Activated CD8-positive, alpha-beta memory T cell treated with anti-CD3 and anti-CD28 coated beads for 36 hours (primary cell): ENCODE measurements at regions not wholly inside any gene's neighbourhood (a gene's known extent, or its start where the extent isn't known, plus 50 kb on each side); places are given as distances from the start of the nearest gene placed in this dataset.
"Not testable (repeated sequence)": the region's sequence is repeated elsewhere in the genome, so short reads cannot be mapped to it uniquely, and the experiment has no call there.

Experiments used
- CTCF ChIA-PET: fragments of 350-600 bp; sonication (Branson Sonifier 250); formaldehyde crosslinking; loops from one replicate; lab custom pipeline; 2021; ENCODE audit warnings: antibody characterized with exemption; lab: Charles Lee
- POLR2A ChIA-PET: fragments of 350-600 bp; sonication (Branson Sonifier 250); formaldehyde crosslinking; loops from one replicate; lab custom pipeline; 2021; ENCODE audit warnings: antibody characterized with exemption; lab: Charles Lee

GRCh38 chr16:29113446-29113845, 128.6 kb downstream of the LAT start:
- POLR2A ChIA-PET, result interaction anchor here (0.6 kb wide), 1 partner anchor 19 kb away, joined by 4 read pairs; no protein-coding TSS in a partner anchor
- CTCF ChIA-PET, result not testable (repeated sequence)

DNA sequence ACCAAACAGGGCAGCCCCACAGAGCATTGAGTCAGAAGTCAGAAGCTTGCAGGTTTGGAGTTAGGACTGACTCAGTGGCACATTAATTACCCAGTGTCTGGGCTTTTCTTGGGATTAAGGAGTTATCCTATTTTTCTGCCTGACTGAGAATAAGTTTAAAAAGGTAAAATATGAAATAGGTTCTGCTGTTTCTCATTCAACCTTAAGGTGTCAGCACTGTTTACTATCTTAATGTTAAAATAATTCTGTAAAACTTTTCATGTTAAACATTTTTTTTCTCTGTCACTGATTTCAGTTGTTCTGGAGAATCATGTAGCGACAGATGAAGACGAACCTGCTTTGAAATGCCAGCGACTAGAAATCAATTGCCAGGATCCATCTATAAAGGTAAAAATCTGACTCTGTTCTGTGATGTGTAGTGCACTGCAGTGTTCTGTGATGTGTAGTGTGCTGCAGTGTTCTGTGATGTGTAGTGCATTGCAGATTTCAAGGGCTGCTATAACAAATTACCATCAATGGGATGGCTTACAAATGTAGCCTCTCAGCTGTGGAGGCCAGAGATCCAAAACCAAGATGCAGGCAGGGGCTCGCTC, 128.0 kb downstream of the LAT start:
- POLR2A ChIA-PET, result interaction anchor here (0.6 kb wide), 1 partner anchor 19 kb away, joined by 4 read pairs; no protein-coding TSS in a partner anchor
- CTCF ChIA-PET, result no interaction called here

DNA sequence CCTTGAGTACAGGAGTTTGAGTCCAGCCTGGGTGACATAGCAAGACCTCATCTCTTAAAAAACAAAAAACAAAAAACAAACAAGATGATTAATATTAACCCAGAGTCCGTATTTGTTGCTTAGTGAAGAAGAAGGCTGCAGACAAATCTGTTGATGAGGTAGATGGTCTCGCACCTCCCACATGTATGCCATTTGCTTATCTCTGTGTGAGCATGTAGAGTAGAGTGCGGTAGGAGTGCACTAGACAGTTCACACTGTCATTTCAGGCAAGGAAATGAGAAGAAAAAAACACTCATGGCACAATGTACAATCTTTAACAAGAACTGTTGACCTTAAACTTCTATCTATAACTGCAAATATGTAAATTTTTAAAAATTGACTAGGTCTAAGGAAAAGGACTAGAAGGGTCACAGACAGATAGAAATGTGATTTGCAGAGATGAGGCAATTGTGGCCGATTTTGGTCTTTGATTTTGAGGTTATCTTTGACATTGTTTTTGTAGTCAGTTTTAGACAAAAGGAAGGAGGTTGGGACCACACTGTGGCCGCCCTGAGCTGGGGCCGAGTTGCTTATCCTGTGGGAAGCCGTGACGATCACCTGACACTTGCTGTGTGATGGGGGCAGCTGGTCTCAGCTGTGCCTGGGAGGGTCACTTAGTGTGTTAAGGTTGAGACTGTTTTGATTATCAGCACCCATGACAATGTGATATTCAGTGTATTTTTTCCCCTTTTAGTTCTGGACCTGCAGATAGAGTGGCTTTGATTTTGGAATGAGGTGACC, 127.2 kb downstream of the LAT start:
- POLR2A ChIA-PET, result not testable (repeated sequence)

DNA sequence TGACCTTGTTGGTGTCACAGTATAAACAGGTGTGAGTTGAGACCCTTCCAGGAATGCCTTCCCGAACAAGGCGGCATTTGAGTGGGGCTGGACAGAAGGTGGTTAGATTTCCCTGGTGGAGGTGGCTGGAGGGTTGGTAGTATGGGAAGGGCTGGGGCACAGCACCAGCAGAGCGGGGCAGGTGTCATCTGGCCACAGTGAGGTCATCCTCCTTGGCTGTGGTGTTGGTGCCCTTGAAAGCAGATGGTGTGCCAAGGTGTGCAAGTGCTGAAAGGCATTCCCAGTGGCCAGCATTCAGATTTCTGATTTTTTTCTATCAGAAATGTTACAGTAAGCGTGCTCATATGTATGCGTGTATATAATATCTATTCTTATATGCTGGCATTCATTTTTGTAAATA, 126.6 kb downstream of the LAT start:
- CTCF ChIA-PET, result interaction anchor here (0.6 kb wide), 1 partner anchor 545 kb away, joined by 3 read pairs; no protein-coding TSS in a partner anchor
- POLR2A ChIA-PET, result no interaction called here

More for the DNA sequence above, 127.2 kb downstream of the LAT start:
- CTCF ChIA-PET, result interaction anchor here (0.6 kb wide), 1 partner anchor 546 kb away, joined by 3 read pairs; no protein-coding TSS in a partner anchor

DNA sequence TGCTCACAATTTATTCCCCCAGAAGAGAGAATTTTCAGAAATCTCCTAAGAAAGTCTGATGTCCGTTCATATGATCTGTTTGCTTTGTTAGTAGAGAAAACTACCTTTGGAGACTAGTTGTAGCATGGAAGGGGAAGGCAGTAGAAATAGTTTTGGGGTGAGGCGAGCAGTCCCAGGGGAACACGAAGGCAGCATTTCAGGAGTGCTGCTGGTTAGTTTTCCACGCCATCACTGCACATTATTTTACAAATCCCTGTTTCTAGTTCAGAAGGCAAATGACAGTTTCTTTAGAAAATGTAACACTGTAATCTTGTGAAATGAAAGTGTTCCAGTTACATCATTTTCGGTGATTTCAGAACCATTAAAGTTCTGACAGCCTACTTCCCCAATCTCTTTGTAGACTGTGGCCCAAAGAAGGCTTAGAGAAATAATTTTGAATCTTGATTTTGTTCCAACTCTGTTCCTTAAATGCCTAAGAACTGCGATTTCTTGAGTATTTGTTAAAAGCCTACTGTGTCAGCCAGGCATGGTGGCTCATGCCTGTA, 123.8 kb downstream of the LAT start:
- CTCF ChIA-PET, POLR2A ChIA-PET: not testable (repeated sequence)

- ChIA-PET CTCF (no interaction called here), POLR2A (no interaction called here)
These were observed 122.4 kb downstream of the LAT start for GRCh38 chr16:29107299-29107698.

DNA sequence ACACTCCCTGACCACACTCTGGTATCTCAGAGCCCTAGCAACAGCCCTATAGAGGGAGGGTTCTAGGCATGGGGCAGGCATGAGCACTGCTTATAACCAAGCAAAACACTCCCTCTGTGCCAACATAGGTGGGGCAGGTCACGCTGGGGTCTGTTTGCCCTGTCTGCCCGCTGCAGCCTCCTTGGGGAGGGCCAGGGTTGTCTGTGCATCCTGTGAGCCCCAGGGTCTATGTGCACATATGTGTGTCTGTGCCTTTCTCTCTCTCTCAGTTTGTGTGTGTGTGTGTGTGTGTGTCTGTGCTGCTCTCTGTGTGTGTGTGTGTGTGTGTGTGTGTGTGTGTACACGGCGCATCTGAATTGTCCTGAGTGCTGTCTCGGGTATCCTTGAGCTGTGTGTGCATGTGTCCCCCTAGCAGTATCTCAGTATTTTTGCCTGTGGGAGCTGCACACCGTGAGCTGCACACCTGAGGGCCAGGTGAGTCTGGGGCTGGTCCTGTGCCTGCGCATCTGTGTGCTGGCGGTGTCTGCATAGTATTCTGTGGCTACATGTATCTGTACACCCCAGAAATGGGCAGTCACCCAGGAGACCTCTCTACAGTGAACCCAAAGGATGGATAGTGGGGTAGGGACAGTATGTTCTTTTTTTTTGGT, 121.5 kb downstream of the LAT start:
- CTCF ChIA-PET, POLR2A ChIA-PET: not testable (repeated sequence)

GRCh38 chr16:29104600-29104999, 119.7 kb downstream of the LAT start:
- POLR2A ChIA-PET, CTCF ChIA-PET: not testable (repeated sequence)

DNA sequence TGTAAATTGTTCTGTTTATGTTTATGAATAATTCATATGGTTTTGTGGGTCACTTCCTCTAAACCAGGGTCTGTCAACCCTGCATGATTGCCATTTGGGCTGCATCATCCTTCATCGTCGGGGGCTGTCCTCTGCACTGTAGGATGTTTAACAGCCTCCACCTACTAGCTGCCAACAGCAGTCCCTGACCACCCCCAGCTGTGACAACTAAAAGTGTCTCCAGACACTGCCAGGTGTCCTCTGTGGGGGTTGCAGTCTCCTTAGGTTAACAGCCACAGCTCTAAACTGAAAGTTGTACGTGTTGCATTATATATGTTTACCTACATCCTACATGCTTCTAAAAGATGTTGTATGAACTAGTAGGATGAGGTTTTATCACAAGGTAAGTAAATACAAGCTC, 113.1 kb downstream of the LAT start:
- CTCF ChIA-PET, POLR2A ChIA-PET: not testable (repeated sequence)

DNA sequence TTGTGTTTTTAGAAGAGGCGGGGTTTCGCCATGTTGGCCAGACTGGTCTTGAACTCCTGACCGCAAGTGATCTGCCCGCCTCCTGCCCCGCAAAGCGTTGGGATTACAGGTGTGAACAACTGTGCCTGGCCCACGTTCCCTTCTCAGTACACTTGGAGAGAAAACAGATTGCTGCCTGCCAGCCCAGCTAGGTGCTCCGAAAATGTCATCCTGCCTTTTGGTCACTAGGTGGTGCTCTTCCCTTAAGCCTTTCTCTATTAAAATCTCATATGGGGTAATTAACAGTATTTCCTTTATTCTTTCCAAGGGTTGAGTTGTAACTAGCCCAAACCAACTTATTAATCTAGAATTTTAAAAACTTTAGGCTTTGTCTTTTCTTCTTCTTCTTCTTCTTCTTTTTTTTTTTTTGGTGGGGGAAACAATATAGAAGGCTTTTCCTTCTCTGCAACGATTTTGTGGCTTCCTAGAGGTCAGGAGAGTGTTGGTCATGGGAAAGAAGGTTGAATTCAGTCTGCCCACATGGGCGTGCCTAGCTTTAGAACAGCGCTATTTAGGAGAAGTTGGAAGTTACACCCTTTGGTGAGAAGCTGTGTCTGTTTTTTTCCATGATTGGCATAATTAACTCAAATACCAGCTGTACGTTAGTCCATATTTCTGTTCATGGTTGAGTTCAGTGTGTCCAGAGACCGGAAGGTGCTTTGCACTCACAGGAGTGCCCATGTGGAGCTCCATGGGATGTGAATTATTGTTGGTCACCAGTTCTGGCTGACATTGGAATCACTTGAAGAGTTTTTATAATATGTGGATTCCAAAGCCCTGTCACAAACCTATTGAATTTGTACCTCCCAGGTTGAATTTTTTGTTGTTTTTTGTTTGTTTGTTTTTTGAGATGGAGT, 110.1 kb downstream of the LAT start:
- CTCF ChIA-PET, POLR2A ChIA-PET: not testable (repeated sequence)

DNA sequence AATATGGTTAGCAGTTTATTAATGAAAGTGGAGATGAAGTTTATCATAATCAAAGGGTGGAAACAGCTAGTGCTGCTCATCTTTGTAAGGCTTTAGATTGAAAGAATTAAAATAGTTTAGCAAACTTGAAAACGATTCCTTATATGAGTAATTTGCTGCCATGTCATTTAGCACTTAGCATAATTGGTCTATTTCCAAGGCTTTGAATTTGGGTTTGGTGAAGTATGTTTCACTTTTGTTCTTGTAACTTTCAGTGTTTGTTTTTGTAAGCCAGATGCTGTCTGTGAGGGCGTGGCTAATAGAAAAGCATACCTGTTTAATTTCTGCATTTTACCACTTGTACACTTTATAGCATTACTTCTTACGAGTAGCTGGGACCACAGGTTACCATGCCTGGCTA, 109.5 kb downstream of the LAT start:
- POLR2A ChIA-PET, result interaction anchor here (0.6 kb wide), 1 partner anchor 19 kb away, joined by 4 read pairs; no protein-coding TSS in a partner anchor
- CTCF ChIA-PET, result not testable (repeated sequence)

DNA sequence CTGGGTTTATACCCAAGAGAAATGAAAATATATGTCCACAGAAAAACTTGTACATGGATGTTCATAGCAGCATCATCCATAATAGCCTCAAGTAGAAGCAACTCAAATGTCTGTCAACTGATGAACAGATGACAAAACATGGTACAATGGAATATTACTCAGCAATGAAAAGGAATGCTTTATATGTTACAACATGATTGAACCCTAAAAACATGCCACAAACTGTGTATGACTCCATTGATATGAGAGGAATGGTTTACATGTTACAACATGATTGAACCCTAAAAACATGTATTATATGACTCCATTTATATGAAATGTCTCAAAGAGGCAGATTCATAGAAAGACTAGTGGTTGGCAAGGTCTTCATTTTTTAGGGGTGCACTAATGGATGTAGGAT, 104.8 kb downstream of the LAT start:
- POLR2A ChIA-PET, CTCF ChIA-PET: not testable (repeated sequence)

- POLR2A ChIA-PET, CTCF ChIA-PET: not testable (repeated sequence)
These were observed 102.8 kb downstream of the LAT start for GRCh38 chr16:29087673-29088072.

- POLR2A ChIA-PET, CTCF ChIA-PET: not testable (repeated sequence)
These were observed 97.2 kb downstream of the LAT start for GRCh38 chr16:29081829-29082639.

DNA sequence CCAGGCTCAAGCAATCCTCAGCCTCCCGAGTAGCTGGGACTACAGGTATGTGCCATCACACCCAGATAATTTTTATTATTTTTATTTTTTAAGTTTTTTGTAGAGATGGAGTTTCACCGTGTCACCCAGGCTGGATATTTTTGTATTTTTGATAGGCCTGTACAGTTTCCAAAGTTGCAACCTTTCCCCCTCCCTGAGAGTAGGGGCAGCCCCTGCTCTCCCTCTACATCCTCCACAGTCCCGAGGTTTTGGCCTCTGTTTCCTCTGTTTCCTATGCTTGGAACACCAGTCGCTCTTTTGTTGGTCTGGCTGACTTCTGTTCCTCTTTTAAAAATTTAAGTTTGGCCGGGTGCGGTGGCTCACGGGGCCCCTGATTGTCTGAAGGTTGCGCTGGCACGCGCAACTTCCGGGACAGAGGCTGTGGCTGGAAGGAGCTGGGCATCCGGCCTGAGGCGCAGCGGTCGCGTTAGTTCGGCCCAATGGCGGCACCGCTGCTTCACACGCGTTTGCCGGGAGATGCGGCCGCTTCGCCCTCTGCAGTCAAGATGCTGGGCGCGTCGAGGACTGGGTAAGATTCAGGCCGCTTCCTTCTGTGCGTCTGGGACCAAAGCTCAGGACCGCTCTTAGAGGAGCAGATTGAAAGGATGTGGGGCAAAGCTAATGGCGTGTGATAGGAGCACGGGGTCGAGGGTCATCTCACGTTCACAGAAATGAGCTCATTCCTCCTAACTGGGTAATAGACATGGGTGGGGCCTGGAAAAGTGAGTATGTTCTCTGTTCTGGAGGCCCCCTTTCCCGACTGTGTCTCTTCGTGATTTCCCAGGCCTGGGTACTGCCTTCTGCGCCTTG, 89.9 kb downstream of the LAT start:
- POLR2A ChIA-PET, result interaction anchor here (0.6 to 1.5 kb wide), 4 partner anchors 54 to 194 kb away, joined by 3 to 7 read pairs (median 4); partner anchors contain the start of gene LAT
- CTCF ChIA-PET, result interaction anchor here (1.7 kb wide), 1 partner anchor 129 kb away, joined by 4 read pairs; no protein-coding TSS in a partner anchor

DNA sequence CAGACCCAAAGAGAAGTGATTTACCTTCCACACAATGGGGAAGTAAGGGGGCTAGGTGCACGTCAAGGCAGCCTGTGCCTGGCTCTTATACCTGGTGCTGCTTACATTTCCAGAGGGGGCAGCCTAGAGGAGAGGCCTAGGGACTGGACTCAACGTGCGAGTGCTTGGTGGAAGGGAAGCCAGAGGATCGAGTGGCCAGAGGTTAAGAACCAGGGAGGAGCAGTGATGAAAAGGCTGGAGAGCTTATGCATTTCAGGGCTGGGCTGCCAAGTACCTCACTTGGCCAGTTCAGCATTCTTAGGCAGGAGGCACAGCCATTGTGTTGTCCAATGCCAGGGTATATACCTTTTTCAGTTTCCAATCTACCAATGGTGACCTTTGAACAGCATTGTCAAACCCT, 77.4 kb downstream of the LAT start:
- CTCF ChIA-PET, POLR2A ChIA-PET: not testable (repeated sequence)

DNA sequence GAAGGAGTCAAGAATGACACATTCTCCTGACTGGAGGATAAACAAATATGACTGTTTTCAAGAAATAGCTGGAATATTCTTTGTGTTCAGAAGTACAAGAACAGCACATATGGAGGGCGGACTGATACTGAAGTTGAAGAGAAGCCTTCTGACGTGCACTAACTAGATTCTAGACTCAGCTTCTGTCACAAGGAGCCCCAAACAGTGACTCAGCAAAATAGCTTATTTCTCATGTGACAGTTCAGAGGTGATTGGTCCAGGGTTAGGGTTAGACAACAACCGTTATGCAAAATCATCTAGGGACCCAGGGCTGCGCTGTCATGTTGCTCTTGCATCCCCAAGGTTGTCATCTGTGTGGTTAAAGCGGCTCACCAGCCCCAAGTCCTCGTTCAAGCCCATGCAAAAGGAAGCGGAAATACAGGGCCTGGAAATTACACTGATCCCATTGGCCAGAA, 76.6 kb downstream of the LAT start:
- POLR2A ChIA-PET, CTCF ChIA-PET: not testable (repeated sequence)
